ENCODE measurements at regions not wholly inside any gene's neighbourhood (a gene's known extent, or its start where the extent isn't known, plus 50 kb on each side); places are given as distances from the start of the nearest gene placed in this dataset.

- no peak for TF ChIP-seq CTCF (conservative IDR thresholded peaks at IDR 0.05)
- Mint-ChIP-seq H3K9me3 (no peaks in the 10 kb centered on the region), H3K27ac (no peak overlapping the region), H3K4me3 (peak overlapping the region; percentile 31), H3K4me1 (ENCODE audit: unreplicated experiment) (peaks cover 18% of the 10 kb centered on the region), H3K27me3 (no peaks in the 10 kb centered on the region), H3K36me3 (no peaks in the 10 kb centered on the region)
- no peak for DNase-seq (ENCODE audit: extremely low spot score, unreplicated experiment)
Measured at GRCh38 chr15:94083467-94084052, 147.8 kb upstream of the MCTP2 start.

GRCh38 chr15:94081829-94082228 is 149.5 kb upstream of the MCTP2 start:
- H3K9me3 Mint-ChIP-seq, result no peaks in the 10 kb centered on the region
- H3K4me3 Mint-ChIP-seq, result no peak overlapping the region
- TF ChIP-seq CTCF (conservative IDR thresholded peaks at IDR 0.05), result no peak
- DNase-seq (ENCODE audit: extremely low spot score, unreplicated experiment), result no peak
- H3K4me1 Mint-ChIP-seq (ENCODE audit: unreplicated experiment), result peaks cover 18% of the 10 kb centered on the region
- no peaks in the 10 kb centered on the region for H3K36me3 Mint-ChIP-seq
- no peak overlapping the region for H3K27ac Mint-ChIP-seq
- no peaks in the 10 kb centered on the region for H3K27me3 Mint-ChIP-seq

- peaks cover 19% of the 10 kb centered on the region for H3K4me1 Mint-ChIP-seq (ENCODE audit: unreplicated experiment)
- H3K36me3 Mint-ChIP-seq, result no peaks in the 10 kb centered on the region
- no peaks in the 10 kb centered on the region for H3K9me3 Mint-ChIP-seq
- H3K27ac Mint-ChIP-seq, result peak overlapping the region; percentile 58
- no peak overlapping the region for H3K4me3 Mint-ChIP-seq
- no peak for TF ChIP-seq CTCF (conservative IDR thresholded peaks at IDR 0.05)
- no peak for DNase-seq (ENCODE audit: extremely low spot score, unreplicated experiment)
- no peaks in the 10 kb centered on the region for H3K27me3 Mint-ChIP-seq
Measured at GRCh38 chr15:94080989-94081605, 150.3 kb upstream of the MCTP2 start.

- Mint-ChIP-seq H3K36me3 (no peaks in the 10 kb centered on the region), H3K4me3 (peak overlapping the region; percentile 20), H3K27me3 (no peaks in the 10 kb centered on the region), H3K9me3 (no peaks in the 10 kb centered on the region), H3K4me1 (ENCODE audit: unreplicated experiment) (peaks cover 26% of the 10 kb centered on the region), H3K27ac (peak overlapping the region; percentile 58)
- TF ChIP-seq CTCF (conservative IDR thresholded peaks at IDR 0.05), result no peak
- DNase-seq (ENCODE audit: extremely low spot score, unreplicated experiment), result no peak
Measured at GRCh38 chr15:94080416-94080815, 150.9 kb upstream of the MCTP2 start.

GRCh38 chr15:94079968-94080367 is 151.4 kb upstream of the MCTP2 start:
- peak overlapping the region; percentile 58 for H3K27ac Mint-ChIP-seq
- no peak for DNase-seq (ENCODE audit: extremely low spot score, unreplicated experiment)
- no peaks in the 10 kb centered on the region for H3K9me3 Mint-ChIP-seq
- no peak overlapping the region for H3K4me3 Mint-ChIP-seq
- H3K27me3 Mint-ChIP-seq, result no peaks in the 10 kb centered on the region
- peaks cover 31% of the 10 kb centered on the region for H3K4me1 Mint-ChIP-seq (ENCODE audit: unreplicated experiment)
- H3K36me3 Mint-ChIP-seq, result no peaks in the 10 kb centered on the region
- TF ChIP-seq CTCF (conservative IDR thresholded peaks at IDR 0.05), result no peak
